HepG2 (cell line): ENCODE measurements at regions not wholly inside any gene's neighbourhood (a gene's known extent, or its start where the extent isn't known, plus 50 kb on each side); places are given as distances from the start of the nearest gene placed in this dataset.

Experiments used
- ATAC-seq: fragments of 200-7000 bp; cut with Tn5 transposase; 3 replicates; pipeline ENCODE4 v1.9.1; 2020; ENCODE audit warnings: mild to moderate bottlenecking, moderate library complexity
- BruUV-seq: library from RNA; stranded (reverse); fragments of 400-500 nt; replicated peaks from 2 replicates; lab custom pipeline; 2021; lab: Mats Ljungman, UMichigan
- CTCF ChIA-PET: fragments of 300-600 bp; formaldehyde crosslinking; extraction: SDS; loops from one replicate; lab custom pipeline; 2021; ENCODE audit warnings: low total read pairs, inconsistent platforms, low intra/inter-chr PET ratio; lab: Yijun Ruan, JAX
- POLR2A ChIA-PET: fragments of 350-600 bp; sonication (Branson Sonifier 250); formaldehyde crosslinking; loops from one replicate; lab custom pipeline; 2020; ENCODE audit warnings: antibody characterized with exemption, inconsistent platforms; lab: Yijun Ruan, JAX
- DNase-seq: peaks from one replicate; pipeline ENCODE4 v3.0.0-alpha.2; 2015; ENCODE audit warnings: low spot score
- FAIRE-seq: peaks from 3 replicates; lab custom pipeline; 2011; peaks lifted over from hg19 to GRCh38; lab: Jason Lieb, UNC
- H2AFZ ChIP-seq: one replicate; pipeline ENCODE4 v1.6.1; 2011; ENCODE audit warnings: low read length, inconsistent platforms
- H3K27ac ChIP-seq: fragments of 300-600 bp; 3 replicates; pipeline ENCODE4 v1.8.0; 2011; ENCODE audit warnings: mixed run types, mild to moderate bottlenecking, mixed read lengths, low read length, inconsistent platforms; ENCODE audit not compliant: insufficient read depth; ENCODE audit errors: extremely low read length
- H3K27me3 ChIP-seq, 2 experiments: fragments of 200-600 bp in 1 of 2; 2 replicates in 1 of 2; 3 replicates in 1 of 2; pipeline versions ENCODE4 v1.6.0 to v1.8.0; 2011; ENCODE audit warnings: low read length in 2 of 2, mild to moderate bottlenecking in 2 of 2, moderate library complexity in 2 of 2, inconsistent platforms in 1 of 2; ENCODE audit not compliant: insufficient read depth in 2 of 2, control insufficient read depth in 1 of 2
- H3K36me3 ChIP-seq, 2 experiments: fragments of 200-600 bp in 1 of 2; replicated peaks in 1 of 2; 2 replicates in 1 of 2; 3 replicates in 1 of 2; pipeline versions ENCODE4 v1.5.1 to v1.8.0; 2011; ENCODE audit warnings: low read length in 2 of 2, inconsistent platforms in 1 of 2; ENCODE audit not compliant: insufficient read depth in 2 of 2, control insufficient read depth in 1 of 2
- H3K4me1 ChIP-seq: 2 replicates; pipeline ENCODE4 v1.5.1; 2012; ENCODE audit warnings: low read length, inconsistent platforms; ENCODE audit not compliant: insufficient read depth
- H3K4me2 ChIP-seq: 2 replicates; pipeline ENCODE4 v1.6.0; 2011; ENCODE audit warnings: low read depth, low read length, inconsistent platforms
- H3K4me3 ChIP-seq, 3 experiments: fragments of 200-600 bp in 1 of 3; sonication (generic), shearing (Covaris generic) in 1 of 3; replicated peaks in 1 of 3; 2 replicates each; pipeline ENCODE4 v1.5.1; 2011 to 2016; ENCODE audit warnings: low read length in 3 of 3, inconsistent platforms in 2 of 3, low read depth in 2 of 3, mild to moderate bottlenecking in 2 of 3, control low read depth in 1 of 3, mixed read lengths in 1 of 3; ENCODE audit not compliant: insufficient read depth in 1 of 3
- H3K79me2 ChIP-seq: one replicate; pipeline ENCODE4 v1.6.1; 2011; ENCODE audit warnings: low read length, inconsistent platforms; ENCODE audit not compliant: insufficient read depth
- H3K9ac ChIP-seq: 2 replicates; pipeline ENCODE4 v1.6.0; 2011; ENCODE audit warnings: mild to moderate bottlenecking, low read depth, low read length, inconsistent platforms; ENCODE audit not compliant: insufficient read depth
- H3K9me3 ChIP-seq: 2 replicates; pipeline ENCODE4 v1.5.1; 2012; ENCODE audit warnings: mild to moderate bottlenecking, low read length
- H4K20me1 ChIP-seq: 2 replicates; pipeline ENCODE4 v1.6.0; 2011; ENCODE audit warnings: inconsistent platforms, mild to moderate bottlenecking, low read length, moderate library complexity; ENCODE audit not compliant: insufficient read depth
- KDM2A ChIP-seq: sonication (generic); formaldehyde crosslinking; IDR thresholded peaks from 2 replicates; pipeline ENCODE4 v1.4.0; 2020; ENCODE audit warnings: low read depth, missing genetic modification reagents, borderline replicate concordance
- MEF2D ChIP-seq: sonication (generic); formaldehyde crosslinking; IDR thresholded peaks from 2 replicates; pipeline ENCODE4 v1.5.1; 2020; ENCODE audit warnings: mild to moderate bottlenecking, missing genetic modification reagents
- NPAS2 ChIP-seq: sonication (generic); formaldehyde crosslinking; IDR thresholded peaks from 2 replicates; pipeline ENCODE4 v1.8.0; 2022; ENCODE audit warnings: mild to moderate bottlenecking, missing genetic modification reagents, borderline replicate concordance
- REXO4 ChIP-seq: sonication (generic); formaldehyde crosslinking; IDR thresholded peaks from 2 replicates; pipeline ENCODE4 v1.8.0; 2022; ENCODE audit warnings: missing genetic modification reagents, mild to moderate bottlenecking, borderline replicate concordance
- SALL1 ChIP-seq: sonication (generic); formaldehyde crosslinking; IDR thresholded peaks from 2 replicates; pipeline ENCODE4 v1.8.0; 2022; ENCODE audit warnings: mild to moderate bottlenecking, missing genetic modification reagents
- U2AF1 ChIP-seq: fragments of 200-400 bp; formaldehyde crosslinking; optimal IDR thresholded peaks from 2 replicates; pipeline ENCODE3; 2017; ENCODE audit warnings: mild to moderate bottlenecking, low read depth, low read length
- ZFP82 ChIP-seq: sonication (generic); formaldehyde crosslinking; IDR thresholded peaks from 2 replicates; pipeline ENCODE4 v1.5.1; 2020; ENCODE audit warnings: mild to moderate bottlenecking, missing genetic modification reagents, borderline replicate concordance
- ZNF12 ChIP-seq: sonication (generic); formaldehyde crosslinking; IDR thresholded peaks from 2 replicates; pipeline ENCODE4 v1.5.0; 2020; ENCODE audit warnings: missing genetic modification reagents
- ZSCAN31 ChIP-seq: sonication (generic); formaldehyde crosslinking; IDR thresholded peaks from 2 replicates; pipeline ENCODE4 v1.5.0; 2020; ENCODE audit warnings: low read depth, mild to moderate bottlenecking, missing genetic modification reagents
- WGBS: methylation state at CpG from one replicate; pipeline ENCODE4 v1.1.6; 2017; ENCODE audit warnings: low lambda C conversion rate; 5-methylcytosine and 5-hydroxymethylcytosine counted together
- in situ Hi-C: cut with HindIII; loops from 2 replicates; pipeline ENCODE4 v1.10.0; 2017; ENCODE audit warnings: low pct_unique_long_range_greater_than_20kb; ENCODE audit not compliant: extremely low pct_ligation_motif_present
- intact Hi-C: fragments of 100-400 bp; cut with micrococcal nuclease; formaldehyde crosslinking; loops from one replicate; pipeline ENCODE4 v1.10.0; 2022; ENCODE audit not compliant: unreplicated experiment
- TF ChIP-seq, protein P1 (sequence below): sonication (generic); formaldehyde crosslinking; IDR thresholded peaks from 2 replicates; pipeline ENCODE4 v1.5.0; 2020; ENCODE audit warnings: mild to moderate bottlenecking, missing genetic modification reagents, moderate library complexity
- TF ChIP-seq, protein P2 (sequence below): sonication (generic); formaldehyde crosslinking; IDR thresholded peaks from 2 replicates; pipeline ENCODE4 v1.5.1; 2020; ENCODE audit warnings: mild to moderate bottlenecking, missing genetic modification reagents
- TF ChIP-seq, protein P3 (sequence below): sonication (generic); formaldehyde crosslinking; IDR thresholded peaks from 2 replicates; pipeline ENCODE4 v1.5.0; 2020; ENCODE audit warnings: missing genetic modification reagents
- TF ChIP-seq, protein P4 (sequence below), 2 experiments: sonication (generic) in 1 of 2; formaldehyde crosslinking in 1 of 2; IDR thresholded peaks; 2 replicates each; pipeline versions ENCODE4 v1.4.0 to v1.6.1; 2018 to 2020; ENCODE audit warnings: missing genetic modification reagents in 2 of 2, borderline replicate concordance in 1 of 2, low read depth in 1 of 2, mild to moderate bottlenecking in 1 of 2, missing biosample characterization in 1 of 2

DNA sequence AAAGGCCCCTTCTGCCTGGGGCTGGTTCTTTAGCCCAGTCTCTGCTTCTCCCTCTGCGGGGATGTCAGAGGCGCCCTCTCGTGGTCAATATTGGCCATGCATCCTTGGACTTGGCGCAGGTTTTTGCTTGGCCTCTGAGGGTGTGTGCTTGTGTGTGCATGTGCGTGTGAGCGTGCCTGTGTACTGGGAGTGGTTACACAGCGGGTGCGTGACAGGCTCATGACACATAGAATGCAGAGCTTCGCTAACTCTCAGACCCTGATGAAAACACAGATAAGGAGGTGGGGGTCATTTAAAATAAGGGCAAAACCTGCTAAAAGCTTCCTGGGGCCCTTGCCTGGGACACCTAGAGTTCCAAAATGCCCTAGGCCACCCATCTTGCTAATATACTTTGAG is 160.9 kb downstream of the SMAD6 start:
- intact Hi-C loops, result no loop called here
- H3K4me2 ChIP-seq, result no peak overlapping the region
- TF ChIP-seq, protein P1, sequence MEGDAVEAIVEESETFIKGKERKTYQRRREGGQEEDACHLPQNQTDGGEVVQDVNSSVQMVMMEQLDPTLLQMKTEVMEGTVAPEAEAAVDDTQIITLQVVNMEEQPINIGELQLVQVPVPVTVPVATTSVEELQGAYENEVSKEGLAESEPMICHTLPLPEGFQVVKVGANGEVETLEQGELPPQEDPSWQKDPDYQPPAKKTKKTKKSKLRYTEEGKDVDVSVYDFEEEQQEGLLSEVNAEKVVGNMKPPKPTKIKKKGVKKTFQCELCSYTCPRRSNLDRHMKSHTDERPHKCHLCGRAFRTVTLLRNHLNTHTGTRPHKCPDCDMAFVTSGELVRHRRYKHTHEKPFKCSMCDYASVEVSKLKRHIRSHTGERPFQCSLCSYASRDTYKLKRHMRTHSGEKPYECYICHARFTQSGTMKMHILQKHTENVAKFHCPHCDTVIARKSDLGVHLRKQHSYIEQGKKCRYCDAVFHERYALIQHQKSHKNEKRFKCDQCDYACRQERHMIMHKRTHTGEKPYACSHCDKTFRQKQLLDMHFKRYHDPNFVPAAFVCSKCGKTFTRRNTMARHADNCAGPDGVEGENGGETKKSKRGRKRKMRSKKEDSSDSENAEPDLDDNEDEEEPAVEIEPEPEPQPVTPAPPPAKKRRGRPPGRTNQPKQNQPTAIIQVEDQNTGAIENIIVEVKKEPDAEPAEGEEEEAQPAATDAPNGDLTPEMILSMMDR, result peak; percentile 90
- TF ChIP-seq, protein P2, sequence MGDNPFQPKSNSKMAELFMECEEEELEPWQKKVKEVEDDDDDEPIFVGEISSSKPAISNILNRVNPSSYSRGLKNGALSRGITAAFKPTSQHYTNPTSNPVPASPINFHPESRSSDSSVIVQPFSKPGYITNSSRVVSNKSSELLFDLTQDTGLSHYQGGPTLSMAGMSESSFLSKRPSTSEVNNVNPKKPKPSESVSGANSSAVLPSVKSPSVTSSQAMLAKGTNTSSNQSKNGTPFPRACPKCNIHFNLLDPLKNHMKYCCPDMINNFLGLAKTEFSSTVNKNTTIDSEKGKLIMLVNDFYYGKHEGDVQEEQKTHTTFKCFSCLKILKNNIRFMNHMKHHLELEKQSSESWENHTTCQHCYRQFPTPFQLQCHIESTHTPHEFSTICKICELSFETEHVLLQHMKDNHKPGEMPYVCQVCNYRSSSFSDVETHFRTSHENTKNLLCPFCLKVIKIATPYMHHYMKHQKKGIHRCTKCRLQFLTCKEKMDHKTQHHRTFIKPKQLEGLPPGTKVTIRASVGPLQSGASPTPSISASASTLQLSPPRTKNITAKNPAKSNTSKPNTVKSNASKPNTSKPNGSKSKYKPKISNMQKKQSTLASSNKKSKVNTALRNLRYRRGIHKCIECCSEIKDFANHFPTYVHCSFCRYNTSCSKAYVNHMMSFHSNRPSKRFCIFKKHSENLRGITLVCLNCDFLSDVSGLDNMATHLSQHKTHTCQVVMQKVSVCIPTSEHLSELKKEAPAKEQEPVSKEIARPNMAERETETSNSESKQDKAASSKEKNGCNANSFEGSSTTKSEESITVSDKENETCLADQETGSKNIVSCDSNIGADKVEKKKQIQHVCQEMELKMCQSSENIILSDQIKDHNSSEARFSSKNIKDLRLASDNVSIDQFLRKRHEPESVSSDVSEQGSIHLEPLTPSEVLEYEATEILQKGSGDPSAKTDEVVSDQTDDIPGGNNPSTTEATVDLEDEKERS (CRISPR knock-in tag), result no peak
- TF ChIP-seq U2AF1 (no peak), SALL1 (peak; percentile 37; the same call in 1 of the 2 replicates), ZFP82 (CRISPR knock-in tag) (no peak), REXO4 (CRISPR knock-in tag) (no peak), NPAS2 (CRISPR knock-in tag) (no peak), ZNF12 (CRISPR knock-in tag) (0 out of 2 replicates have a peak, but pooled peaks have one; percentile 47), ZSCAN31 (CRISPR knock-in tag) (no peak), MEF2D (CRISPR knock-in tag) (no peak), KDM2A (CRISPR knock-in tag) (peak; percentile 55; the same call in 1 of the 2 replicates)
- TF ChIP-seq, protein P3, sequence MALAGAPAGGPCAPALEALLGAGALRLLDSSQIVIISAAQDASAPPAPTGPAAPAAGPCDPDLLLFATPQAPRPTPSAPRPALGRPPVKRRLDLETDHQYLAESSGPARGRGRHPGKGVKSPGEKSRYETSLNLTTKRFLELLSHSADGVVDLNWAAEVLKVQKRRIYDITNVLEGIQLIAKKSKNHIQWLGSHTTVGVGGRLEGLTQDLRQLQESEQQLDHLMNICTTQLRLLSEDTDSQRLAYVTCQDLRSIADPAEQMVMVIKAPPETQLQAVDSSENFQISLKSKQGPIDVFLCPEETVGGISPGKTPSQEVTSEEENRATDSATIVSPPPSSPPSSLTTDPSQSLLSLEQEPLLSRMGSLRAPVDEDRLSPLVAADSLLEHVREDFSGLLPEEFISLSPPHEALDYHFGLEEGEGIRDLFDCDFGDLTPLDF (CRISPR knock-in tag), result no peak
- TF ChIP-seq, protein P4, sequence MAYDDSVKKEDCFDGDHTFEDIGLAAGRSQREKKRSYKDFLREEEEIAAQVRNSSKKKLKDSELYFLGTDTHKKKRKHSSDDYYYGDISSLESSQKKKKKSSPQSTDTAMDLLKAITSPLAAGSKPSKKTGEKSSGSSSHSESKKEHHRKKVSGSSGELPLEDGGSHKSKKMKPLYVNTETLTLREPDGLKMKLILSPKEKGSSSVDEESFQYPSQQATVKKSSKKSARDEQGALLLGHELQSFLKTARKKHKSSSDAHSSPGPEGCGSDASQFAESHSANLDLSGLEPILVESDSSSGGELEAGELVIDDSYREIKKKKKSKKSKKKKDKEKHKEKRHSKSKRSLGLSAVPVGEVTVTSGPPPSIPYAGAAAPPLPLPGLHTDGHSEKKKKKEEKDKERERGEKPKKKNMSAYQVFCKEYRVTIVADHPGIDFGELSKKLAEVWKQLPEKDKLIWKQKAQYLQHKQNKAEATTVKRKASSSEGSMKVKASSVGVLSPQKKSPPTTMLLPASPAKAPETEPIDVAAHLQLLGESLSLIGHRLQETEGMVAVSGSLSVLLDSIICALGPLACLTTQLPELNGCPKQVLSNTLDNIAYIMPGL (CRISPR knock-in tag; IDR thresholded peaks at IDR 0.05; ENCODE audit: borderline replicate concordance in 1 of 2, low read depth in 1 of 2), result 0 out of 4 replicates have a peak, but pooled peaks of 1 of the 2 experiments have one; percentile 38

More for the DNA sequence above, 160.9 kb downstream of the SMAD6 start:
- FAIRE-seq (peak; percentile 83), DNase-seq (peak; percentile 60), ATAC-seq (peak; percentile 95)
- no peak overlapping the region for H3K4me3 ChIP-seq
- H3K27me3 ChIP-seq, result peaks cover 2 to 9% of the 10 kb centered on the region in 2 experiments; a peak in 3 of 5 replicates
- no peaks in the 10 kb centered on the region for H3K79me2 ChIP-seq
- H3K9ac ChIP-seq, result no peak overlapping the region
- 0% methylated on average over 9 of the region's 9 CpGs for WGBS
- no peaks in the 10 kb centered on the region for H3K4me1 ChIP-seq
- BruUV-seq, result no TSS peak
- no peaks in the 10 kb centered on the region for H3K36me3 ChIP-seq
- no peak overlapping the region for H2AFZ ChIP-seq
- in situ Hi-C loops, result no loop called here
- CTCF ChIA-PET, result interaction anchor here (0.9 to 3.7 kb wide), 5 partner anchors 12 to 441 kb away, joined by 3 to 16 read pairs (median 4); no protein-coding TSS in a partner anchor
- H4K20me1 ChIP-seq, result no peaks in the 10 kb centered on the region
- H3K9me3 ChIP-seq, result no peaks in the 10 kb centered on the region
- POLR2A ChIA-PET, result no interaction called here
- no peak overlapping the region for H3K27ac ChIP-seq
